GM12874 (cell line): ENCODE measurements at regions not wholly inside any gene's neighbourhood (a gene's known extent, or its start where the extent isn't known, plus 50 kb on each side); places are given as distances from the start of the nearest gene placed in this dataset.

Experiments used
- CTCF ChIP-seq: IDR thresholded peaks from 2 replicates; pipeline ENCODE4 v1.5.1; 2011; ENCODE audit warnings: low read depth, mild to moderate bottlenecking, control low read depth, low read length, moderate library complexity; ENCODE audit not compliant: insufficient read depth

GRCh38 chr18:29892960-29893558 is 1149.5 kb downstream of the DSC3 start:
- peak; percentile 34; the same call in 1 of the 2 replicates for TF ChIP-seq CTCF

- TF ChIP-seq CTCF: no peak
Measured at GRCh38 chr18:29883114-29883513, 1159.4 kb downstream of the DSC3 start.

- no peak for TF ChIP-seq CTCF
Measured at GRCh38 chr18:29882620-29883019, 1159.9 kb downstream of the DSC3 start.

GRCh38 chr18:29879763-29880162 is 1162.8 kb downstream of the DSC3 start:
- no peak for TF ChIP-seq CTCF

GRCh38 chr18:29874519-29875098 is 1167.9 kb downstream of the DSC3 start:
- TF ChIP-seq CTCF: peak; percentile 37

- no peak for TF ChIP-seq CTCF
Measured at GRCh38 chr18:29873211-29873610, 1169.3 kb downstream of the DSC3 start.

GRCh38 chr18:29871246-29871645 is 1171.3 kb downstream of the DSC3 start:
- no peak for TF ChIP-seq CTCF
